GM12878 (cell line): ENCODE measurements at regions not wholly inside any gene's neighbourhood (a gene's known extent, or its start where the extent isn't known, plus 50 kb on each side); places are given as distances from the start of the nearest gene placed in this dataset.

ENCODE experiments used
- ASH2L ChIP-seq: fragments of 300-600, 200-600 bp; sonication (generic); IDR thresholded peaks from 2 replicates; pipeline ENCODE4 v1.6.1; 2017; ENCODE audit warnings: low read depth, mild to moderate bottlenecking, borderline replicate concordance
- ELK1 ChIP-seq: IDR thresholded peaks from 2 replicates; pipeline ENCODE4 v1.6.1; 2012; ENCODE audit warnings: low read depth, low read length, improper control_type of control experiment
- JUND ChIP-seq: IDR thresholded peaks from 2 replicates; pipeline ENCODE4 v1.6.1; 2012; ENCODE audit warnings: low read depth, mild to moderate bottlenecking, low read length, improper control_type of control experiment, moderate library complexity
- NFXL1 ChIP-seq: fragments of 450-650 bp; IDR thresholded peaks from 2 replicates; pipeline ENCODE4 v1.6.1; 2017; ENCODE audit warnings: antibody characterized with exemption, mild to moderate bottlenecking, borderline replicate concordance
- RB1 ChIP-seq: fragments of 450-650 bp; formaldehyde crosslinking; IDR thresholded peaks from 2 replicates; pipeline ENCODE4 v1.6.1; 2017; ENCODE audit warnings: mild to moderate bottlenecking, borderline replicate concordance
- RFX5 ChIP-seq: IDR thresholded peaks from 2 replicates; pipeline ENCODE4 v1.6.1; 2011; ENCODE audit warnings: low read depth, low read length, improper control_type of control experiment
- TCF12 ChIP-seq: IDR thresholded peaks from 2 replicates; pipeline ENCODE4 v1.6.1; 2011; ENCODE audit warnings: low read depth, mild to moderate bottlenecking, low read length
- WRNIP1 ChIP-seq: IDR thresholded peaks from 2 replicates; pipeline ENCODE4 v1.6.1; 2011; ENCODE audit warnings: low read depth, low read length, improper control_type of control experiment, borderline replicate concordance
- ZNF217 ChIP-seq: fragments of 450-650 bp; IDR thresholded peaks from 2 replicates; pipeline ENCODE4 v1.6.1; 2017; ENCODE audit warnings: antibody characterized with exemption, mild to moderate bottlenecking
- TF ChIP-seq, protein P1 (sequence below), 3 experiments: IDR thresholded peaks in 2 of 3; conservative IDR thresholded peaks in 1 of 3; 2 replicates each; pipeline ENCODE4 v1.5.1; 2011; ENCODE audit warnings: low read depth in 3 of 3, low read length in 3 of 3, mild to moderate bottlenecking in 3 of 3, control low read depth in 2 of 3, moderate library complexity in 2 of 3, inconsistent platforms in 1 of 3, mixed read lengths in 1 of 3; ENCODE audit not compliant: control insufficient read depth in 2 of 3, insufficient read depth in 1 of 3; ENCODE audit errors: extremely low read depth in 1 of 3
- TF ChIP-seq, protein P2 (sequence below): IDR thresholded peaks from 2 replicates; pipeline ENCODE4 v1.6.1; 2011; ENCODE audit warnings: mild to moderate bottlenecking, low read depth, low read length, moderate library complexity; ENCODE audit not compliant: insufficient replicate concordance

- TF ChIP-seq TCF12 (no peak), RFX5 (no peak), ZNF217 (no peak), NFXL1 (no peak), WRNIP1 (no peak), ELK1 (no peak), ASH2L (no peak), RB1 (no peak), JUND (no peak)
- TF ChIP-seq, protein P1, sequence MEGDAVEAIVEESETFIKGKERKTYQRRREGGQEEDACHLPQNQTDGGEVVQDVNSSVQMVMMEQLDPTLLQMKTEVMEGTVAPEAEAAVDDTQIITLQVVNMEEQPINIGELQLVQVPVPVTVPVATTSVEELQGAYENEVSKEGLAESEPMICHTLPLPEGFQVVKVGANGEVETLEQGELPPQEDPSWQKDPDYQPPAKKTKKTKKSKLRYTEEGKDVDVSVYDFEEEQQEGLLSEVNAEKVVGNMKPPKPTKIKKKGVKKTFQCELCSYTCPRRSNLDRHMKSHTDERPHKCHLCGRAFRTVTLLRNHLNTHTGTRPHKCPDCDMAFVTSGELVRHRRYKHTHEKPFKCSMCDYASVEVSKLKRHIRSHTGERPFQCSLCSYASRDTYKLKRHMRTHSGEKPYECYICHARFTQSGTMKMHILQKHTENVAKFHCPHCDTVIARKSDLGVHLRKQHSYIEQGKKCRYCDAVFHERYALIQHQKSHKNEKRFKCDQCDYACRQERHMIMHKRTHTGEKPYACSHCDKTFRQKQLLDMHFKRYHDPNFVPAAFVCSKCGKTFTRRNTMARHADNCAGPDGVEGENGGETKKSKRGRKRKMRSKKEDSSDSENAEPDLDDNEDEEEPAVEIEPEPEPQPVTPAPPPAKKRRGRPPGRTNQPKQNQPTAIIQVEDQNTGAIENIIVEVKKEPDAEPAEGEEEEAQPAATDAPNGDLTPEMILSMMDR (IDR thresholded peaks at IDR 0.05 in 2 of 3, conservative IDR thresholded peaks at IDR 0.05 in 1 of 3; ENCODE audit: control insufficient read depth in 2 of 3, extremely low read depth in 1 of 3, insufficient read depth in 1 of 3, low read depth in 3 of 3, low read length in 3 of 3): no peak
- TF ChIP-seq, protein P2, sequence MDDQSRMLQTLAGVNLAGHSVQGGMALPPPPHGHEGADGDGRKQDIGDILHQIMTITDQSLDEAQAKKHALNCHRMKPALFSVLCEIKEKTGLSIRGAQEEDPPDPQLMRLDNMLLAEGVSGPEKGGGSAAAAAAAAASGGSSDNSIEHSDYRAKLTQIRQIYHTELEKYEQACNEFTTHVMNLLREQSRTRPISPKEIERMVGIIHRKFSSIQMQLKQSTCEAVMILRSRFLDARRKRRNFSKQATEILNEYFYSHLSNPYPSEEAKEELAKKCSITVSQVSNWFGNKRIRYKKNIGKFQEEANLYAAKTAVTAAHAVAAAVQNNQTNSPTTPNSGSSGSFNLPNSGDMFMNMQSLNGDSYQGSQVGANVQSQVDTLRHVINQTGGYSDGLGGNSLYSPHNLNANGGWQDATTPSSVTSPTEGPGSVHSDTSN: no peak
These were observed 2192.4 kb downstream of the TP53TG3F start (continued) for GRCh38 chr16:35651841-35652240.
